ENCODE measurements at regions not wholly inside any gene's neighbourhood (a gene's known extent, or its start where the extent isn't known, plus 50 kb on each side); places are given as distances from the start of the nearest gene placed in this dataset.
A peak's percentile ranks its signal among the peaks of the same experiment; 100 is the strongest.

- no peak for TF ChIP-seq POLR2AphosphoS5 (IDR thresholded peaks at IDR 0.05)
- no peak for TF ChIP-seq CTCF (IDR thresholded peaks at IDR 0.05)
- no peak for TF ChIP-seq EP300 (IDR thresholded peaks at IDR 0.05)
- no peak for TF ChIP-seq POLR2A (IDR thresholded peaks at IDR 0.05)
- DNase-seq: no peak
- Histone ChIP-seq H3K27ac (no peak overlapping the region), H3K4me3 (no peak overlapping the region), H3K4me1 (no peaks in the 10 kb centered on the region), H3K9me3 (no peaks in the 10 kb centered on the region), H3K27me3 (no peaks in the 10 kb centered on the region), H3K36me3 (no peaks in the 10 kb centered on the region)
- intact Hi-C loops (cut with DNase I; ENCODE audit: low total_unique reads): no loop called here
- WGBS, 5 donors: 70 to 84% (median 74%) methylated on average over 5 of the region's 5 CpGs
Measured at GRCh38 chr11:133687781-133688180, 155.5 kb upstream of the OPCML start.

GRCh38 chr11:133681901-133682300, 149.6 kb upstream of the OPCML start:
- WGBS, 5 donors: 1 to 15% (median 11%) methylated on average over 5 to 6 of the region's 6 CpGs
- peak in 1 of 2 donors; percentile 35 for DNase-seq
- Histone ChIP-seq H3K27ac (no peak overlapping the region), H3K4me1 (no peaks in the 10 kb centered on the region), H3K4me3 (no peak overlapping the region), H3K36me3 (no peaks in the 10 kb centered on the region), H3K9me3 (no peaks in the 10 kb centered on the region), H3K27me3 (peaks cover 0 to 22% (median 0%) of the 10 kb centered on the region in 3 donors)
- TF ChIP-seq EP300 (IDR thresholded peaks at IDR 0.05) (no peak), CTCF (IDR thresholded peaks at IDR 0.05) (no peak), POLR2AphosphoS5 (IDR thresholded peaks at IDR 0.05) (no peak), POLR2A (IDR thresholded peaks at IDR 0.05) (no peak)
- intact Hi-C loops (cut with DNase I; ENCODE audit: low total_unique reads): no loop called here

GRCh38 chr11:133679896-133680295, 147.6 kb upstream of the OPCML start:
- 83 to 93% (median 89%) methylated on average over 5 of the region's 5 CpGs for WGBS, 5 donors

GRCh38 chr11:133678191-133678590, 145.9 kb upstream of the OPCML start:
- Histone ChIP-seq H3K36me3 (no peaks in the 10 kb centered on the region), H3K4me3 (no peak overlapping the region), H3K9me3 (no peaks in the 10 kb centered on the region), H3K27me3 (peaks cover 0 to 26% (median 0%) of the 10 kb centered on the region in 3 donors), H3K27ac (no peak overlapping the region), H3K4me1 (no peaks in the 10 kb centered on the region)
- intact Hi-C loops (cut with DNase I; ENCODE audit: low total_unique reads): no loop called here
- DNase-seq: no peak
- 76 to 90% (median 79%) methylated on average over 2 of the region's 2 CpGs for WGBS, 5 donors
- TF ChIP-seq EP300 (IDR thresholded peaks at IDR 0.05): no peak

More at GRCh38 chr11:133679896-133680295, 147.6 kb upstream of the OPCML start:
- TF ChIP-seq POLR2AphosphoS5 (IDR thresholded peaks at IDR 0.05) (no peak), POLR2A (IDR thresholded peaks at IDR 0.05) (no peak), EP300 (IDR thresholded peaks at IDR 0.05) (no peak), CTCF (IDR thresholded peaks at IDR 0.05) (no peak)
- intact Hi-C loops (cut with DNase I; ENCODE audit: low total_unique reads): no loop called here
- Histone ChIP-seq H3K4me3 (no peak overlapping the region), H3K27me3 (peaks cover 0 to 26% (median 0%) of the 10 kb centered on the region in 3 donors), H3K9me3 (no peaks in the 10 kb centered on the region), H3K36me3 (no peaks in the 10 kb centered on the region), H3K27ac (no peak overlapping the region), H3K4me1 (no peaks in the 10 kb centered on the region)
- DNase-seq: no peak

GRCh38 chr11:133677387-133677786, 145.1 kb upstream of the OPCML start:
- H3K4me3 ChIP-seq: no peak overlapping the region
- TF ChIP-seq EP300 (IDR thresholded peaks at IDR 0.05): no peak
- TF ChIP-seq POLR2A (IDR thresholded peaks at IDR 0.05): no peak
- no peak for TF ChIP-seq POLR2AphosphoS5 (IDR thresholded peaks at IDR 0.05)
- no peak for TF ChIP-seq CTCF (IDR thresholded peaks at IDR 0.05)
- no peaks in the 10 kb centered on the region for H3K36me3 ChIP-seq
- intact Hi-C loops (cut with DNase I; ENCODE audit: low total_unique reads): no loop called here
- WGBS, 5 donors: 38 to 66% (median 50%) methylated on average over 3 of the region's 3 CpGs
- DNase-seq: no peak
- no peaks in the 10 kb centered on the region for H3K9me3 ChIP-seq
- peaks cover 0 to 26% (median 0%) of the 10 kb centered on the region in 3 donors for H3K27me3 ChIP-seq
- no peaks in the 10 kb centered on the region for H3K4me1 ChIP-seq
- H3K27ac ChIP-seq: no peak overlapping the region

Measured in stomach (tissue), 8 donors.